B cell (primary cell): ENCODE measurements at regions not wholly inside any gene's neighbourhood (a gene's known extent, or its start where the extent isn't known, plus 50 kb on each side); places are given as distances from the start of the nearest gene placed in this dataset.

ENCODE experiments used
- CTCF ChIP-seq: fragments of 200-600 bp; IDR thresholded peaks from one replicate; pipeline ENCODE4 v1.8.0; 2022; ENCODE audit warnings: antibody characterized with exemption, mild to moderate bottlenecking
- EZH2 ChIP-seq: IDR thresholded peaks from 2 replicates; pipeline ENCODE4 v1.6.1; 2012; ENCODE audit warnings: borderline replicate concordance, low read depth, mild to moderate bottlenecking, moderate library complexity, low read length; ENCODE audit not compliant: insufficient read depth, poor library complexity, severe bottlenecking

GRCh38 chr3:25324954-25325655, 103.0 kb upstream of the RARB start:
- no peak for TF ChIP-seq CTCF
- TF ChIP-seq EZH2: no peak
